ENCODE measurements at regions not wholly inside any gene's neighbourhood (a gene's known extent, or its start where the extent isn't known, plus 50 kb on each side); places are given as distances from the start of the nearest gene placed in this dataset.
"Not testable (repeated sequence)": the region's sequence is repeated elsewhere in the genome, so short reads cannot be mapped to it uniquely, and the experiment has no call there.

- H2BK15ac ChIP-seq (replicated peaks; ENCODE audit: low read depth); H3K79me2 ChIP-seq (ENCODE audit: control insufficient read depth, insufficient read depth, low read length); H3K4me2 ChIP-seq (ENCODE audit: low read length); H2BK5ac ChIP-seq (ENCODE audit: low read length); H3K4me1 ChIP-seq (ENCODE audit: control insufficient read depth, low read depth, low read length); H3K9ac ChIP-seq (ENCODE audit: low read length); H3K27me3 ChIP-seq (ENCODE audit: insufficient read depth, low read length, poor library complexity); DNase-seq; H3K4me3 ChIP-seq (ENCODE audit: low read length); H2AK5ac ChIP-seq (ENCODE audit: low read length); H3K27ac ChIP-seq (ENCODE audit: low read depth, low read length); H3K36me3 ChIP-seq (ENCODE audit: control insufficient read depth, insufficient read depth, low read length); H4K8ac ChIP-seq (ENCODE audit: low read depth, low read length); H3K23ac ChIP-seq (ENCODE audit: low read length); H3K56ac ChIP-seq (ENCODE audit: low read length); H3K4ac ChIP-seq (ENCODE audit: low read depth, low read length); H3K79me1 ChIP-seq (ENCODE audit: low read length); H2BK120ac ChIP-seq (ENCODE audit: low read depth, low read length); H3K18ac ChIP-seq (ENCODE audit: low read length); H4K5ac ChIP-seq (ENCODE audit: low read length): not testable (repeated sequence)
- no CpG with 5 or more reads among the region's 23 CpGs for WGBS (ENCODE audit: extremely low coverage, insufficient coverage, low lambda C conversion rate)
Observed at GRCh38 chr21:13934887-13935342, 275.8 kb downstream of the LIPI start.

GRCh38 chr21:13923175-13923574, 287.6 kb downstream of the LIPI start:
- no CpG with 5 or more reads among the region's 1 CpG for WGBS (ENCODE audit: extremely low coverage, insufficient coverage, low lambda C conversion rate)
- not testable (repeated sequence) for H3K18ac ChIP-seq (ENCODE audit: low read length); H3K79me1 ChIP-seq (ENCODE audit: low read length); H3K4me2 ChIP-seq (ENCODE audit: low read length); H3K23ac ChIP-seq (ENCODE audit: low read length); H3K9ac ChIP-seq (ENCODE audit: low read length); H4K8ac ChIP-seq (ENCODE audit: low read depth, low read length); H3K79me2 ChIP-seq (ENCODE audit: control insufficient read depth, insufficient read depth, low read length); DNase-seq; H2BK120ac ChIP-seq (ENCODE audit: low read depth, low read length); H3K4me1 ChIP-seq (ENCODE audit: control insufficient read depth, low read depth, low read length); H3K27me3 ChIP-seq (ENCODE audit: insufficient read depth, low read length, poor library complexity); H3K36me3 ChIP-seq (ENCODE audit: control insufficient read depth, insufficient read depth, low read length); H4K5ac ChIP-seq (ENCODE audit: low read length); H3K4ac ChIP-seq (ENCODE audit: low read depth, low read length); H2BK15ac ChIP-seq (replicated peaks; ENCODE audit: low read depth); H3K4me3 ChIP-seq (ENCODE audit: low read length); H2BK5ac ChIP-seq (ENCODE audit: low read length); H3K56ac ChIP-seq (ENCODE audit: low read length); H3K27ac ChIP-seq (ENCODE audit: low read depth, low read length); H2AK5ac ChIP-seq (ENCODE audit: low read length)

- WGBS (ENCODE audit: extremely low coverage, insufficient coverage, low lambda C conversion rate), result no CpG with 5 or more reads among the region's 1 CpG
- H2AK5ac ChIP-seq (ENCODE audit: low read length); H3K79me1 ChIP-seq (ENCODE audit: low read length); H3K18ac ChIP-seq (ENCODE audit: low read length); H3K4me2 ChIP-seq (ENCODE audit: low read length); H3K4ac ChIP-seq (ENCODE audit: low read depth, low read length); DNase-seq; H3K36me3 ChIP-seq (ENCODE audit: control insufficient read depth, insufficient read depth, low read length); H3K27me3 ChIP-seq (ENCODE audit: insufficient read depth, low read length, poor library complexity); H3K56ac ChIP-seq (ENCODE audit: low read length); H2BK5ac ChIP-seq (ENCODE audit: low read length); H2BK120ac ChIP-seq (ENCODE audit: low read depth, low read length); H4K5ac ChIP-seq (ENCODE audit: low read length); H3K9ac ChIP-seq (ENCODE audit: low read length); H2BK15ac ChIP-seq (replicated peaks; ENCODE audit: low read depth); H3K4me3 ChIP-seq (ENCODE audit: low read length); H3K79me2 ChIP-seq (ENCODE audit: control insufficient read depth, insufficient read depth, low read length); H4K8ac ChIP-seq (ENCODE audit: low read depth, low read length); H3K23ac ChIP-seq (ENCODE audit: low read length); H3K4me1 ChIP-seq (ENCODE audit: control insufficient read depth, low read depth, low read length); H3K27ac ChIP-seq (ENCODE audit: low read depth, low read length): not testable (repeated sequence)
Observed at GRCh38 chr21:13921455-13921854, 289.3 kb downstream of the LIPI start.

- not testable (repeated sequence) for H3K27ac ChIP-seq (ENCODE audit: low read depth, low read length); H3K56ac ChIP-seq (ENCODE audit: low read length); H2BK5ac ChIP-seq (ENCODE audit: low read length); H4K5ac ChIP-seq (ENCODE audit: low read length); H2BK120ac ChIP-seq (ENCODE audit: low read depth, low read length); H3K36me3 ChIP-seq (ENCODE audit: control insufficient read depth, insufficient read depth, low read length); H2BK15ac ChIP-seq (replicated peaks; ENCODE audit: low read depth); H3K79me1 ChIP-seq (ENCODE audit: low read length); H2AK5ac ChIP-seq (ENCODE audit: low read length); H3K4ac ChIP-seq (ENCODE audit: low read depth, low read length); H3K27me3 ChIP-seq (ENCODE audit: insufficient read depth, low read length, poor library complexity); H3K4me2 ChIP-seq (ENCODE audit: low read length); H3K23ac ChIP-seq (ENCODE audit: low read length); H4K8ac ChIP-seq (ENCODE audit: low read depth, low read length); H3K4me3 ChIP-seq (ENCODE audit: low read length); DNase-seq; H3K4me1 ChIP-seq (ENCODE audit: control insufficient read depth, low read depth, low read length); H3K9ac ChIP-seq (ENCODE audit: low read length); H3K18ac ChIP-seq (ENCODE audit: low read length); H3K79me2 ChIP-seq (ENCODE audit: control insufficient read depth, insufficient read depth, low read length)
- no CpG with 5 or more reads among the region's 10 CpGs for WGBS (ENCODE audit: extremely low coverage, insufficient coverage, low lambda C conversion rate)
Observed at GRCh38 chr21:13907385-13907784, 297.8 kb downstream of the POTED start.

- WGBS (ENCODE audit: extremely low coverage, insufficient coverage, low lambda C conversion rate), result no CpG with 5 or more reads among the region's 4 CpGs
Observed at GRCh38 chr21:13896596-13897247, 287.1 kb downstream of the POTED start.

GRCh38 chr21:13893617-13894016, 284.0 kb downstream of the POTED start:
- H3K18ac ChIP-seq (ENCODE audit: low read length); H3K4ac ChIP-seq (ENCODE audit: low read depth, low read length); H2BK120ac ChIP-seq (ENCODE audit: low read depth, low read length); DNase-seq; H3K4me1 ChIP-seq (ENCODE audit: control insufficient read depth, low read depth, low read length); H4K8ac ChIP-seq (ENCODE audit: low read depth, low read length); H3K79me1 ChIP-seq (ENCODE audit: low read length); H4K5ac ChIP-seq (ENCODE audit: low read length); H3K27me3 ChIP-seq (ENCODE audit: insufficient read depth, low read length, poor library complexity); H3K4me3 ChIP-seq (ENCODE audit: low read length); H3K23ac ChIP-seq (ENCODE audit: low read length); H2AK5ac ChIP-seq (ENCODE audit: low read length); H3K79me2 ChIP-seq (ENCODE audit: control insufficient read depth, insufficient read depth, low read length); H3K9ac ChIP-seq (ENCODE audit: low read length); H3K4me2 ChIP-seq (ENCODE audit: low read length); H3K36me3 ChIP-seq (ENCODE audit: control insufficient read depth, insufficient read depth, low read length); H3K56ac ChIP-seq (ENCODE audit: low read length); H2BK15ac ChIP-seq (replicated peaks; ENCODE audit: low read depth); H3K27ac ChIP-seq (ENCODE audit: low read depth, low read length); H2BK5ac ChIP-seq (ENCODE audit: low read length): not testable (repeated sequence)
- WGBS (ENCODE audit: extremely low coverage, insufficient coverage, low lambda C conversion rate), result no CpG with 5 or more reads among the region's 2 CpGs

More at GRCh38 chr21:13896596-13897247, 287.1 kb downstream of the POTED start:
- H3K79me1 ChIP-seq (ENCODE audit: low read length); H3K27me3 ChIP-seq (ENCODE audit: insufficient read depth, low read length, poor library complexity); H2BK120ac ChIP-seq (ENCODE audit: low read depth, low read length); H3K23ac ChIP-seq (ENCODE audit: low read length); H3K4me2 ChIP-seq (ENCODE audit: low read length); H3K4me1 ChIP-seq (ENCODE audit: control insufficient read depth, low read depth, low read length); H2BK5ac ChIP-seq (ENCODE audit: low read length); H2AK5ac ChIP-seq (ENCODE audit: low read length); H3K27ac ChIP-seq (ENCODE audit: low read depth, low read length); H4K8ac ChIP-seq (ENCODE audit: low read depth, low read length); DNase-seq; H2BK15ac ChIP-seq (replicated peaks; ENCODE audit: low read depth); H3K18ac ChIP-seq (ENCODE audit: low read length); H3K9ac ChIP-seq (ENCODE audit: low read length); H3K56ac ChIP-seq (ENCODE audit: low read length); H3K79me2 ChIP-seq (ENCODE audit: control insufficient read depth, insufficient read depth, low read length); H3K4me3 ChIP-seq (ENCODE audit: low read length); H4K5ac ChIP-seq (ENCODE audit: low read length); H3K4ac ChIP-seq (ENCODE audit: low read depth, low read length); H3K36me3 ChIP-seq (ENCODE audit: control insufficient read depth, insufficient read depth, low read length): not testable (repeated sequence)
